ENCODE measurements at regions not wholly inside any gene's neighbourhood (a gene's known extent, or its start where the extent isn't known, plus 50 kb on each side); places are given as distances from the start of the nearest gene placed in this dataset.

DNA sequence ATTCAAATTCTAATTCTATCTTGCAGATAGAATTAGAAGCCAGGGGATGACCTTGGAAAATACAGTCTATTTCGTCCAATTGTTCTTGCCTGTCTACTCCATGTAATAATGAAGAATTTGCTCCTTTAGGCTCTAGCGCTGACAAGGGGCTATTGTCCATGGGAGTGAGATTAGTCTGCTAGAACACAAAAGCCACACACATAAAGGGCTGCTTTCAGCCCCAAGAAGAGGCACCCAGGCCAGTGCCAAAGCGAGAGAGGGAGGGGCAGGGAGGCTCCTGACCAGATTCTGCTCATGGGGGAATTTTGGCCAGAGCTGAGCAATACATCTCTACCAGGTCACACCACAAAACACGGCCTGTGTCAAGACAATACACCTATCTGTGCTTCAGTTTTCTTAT lies 1306.9 kb downstream of the UQCRFS1 start:
- TF ChIP-seq, protein P1, sequence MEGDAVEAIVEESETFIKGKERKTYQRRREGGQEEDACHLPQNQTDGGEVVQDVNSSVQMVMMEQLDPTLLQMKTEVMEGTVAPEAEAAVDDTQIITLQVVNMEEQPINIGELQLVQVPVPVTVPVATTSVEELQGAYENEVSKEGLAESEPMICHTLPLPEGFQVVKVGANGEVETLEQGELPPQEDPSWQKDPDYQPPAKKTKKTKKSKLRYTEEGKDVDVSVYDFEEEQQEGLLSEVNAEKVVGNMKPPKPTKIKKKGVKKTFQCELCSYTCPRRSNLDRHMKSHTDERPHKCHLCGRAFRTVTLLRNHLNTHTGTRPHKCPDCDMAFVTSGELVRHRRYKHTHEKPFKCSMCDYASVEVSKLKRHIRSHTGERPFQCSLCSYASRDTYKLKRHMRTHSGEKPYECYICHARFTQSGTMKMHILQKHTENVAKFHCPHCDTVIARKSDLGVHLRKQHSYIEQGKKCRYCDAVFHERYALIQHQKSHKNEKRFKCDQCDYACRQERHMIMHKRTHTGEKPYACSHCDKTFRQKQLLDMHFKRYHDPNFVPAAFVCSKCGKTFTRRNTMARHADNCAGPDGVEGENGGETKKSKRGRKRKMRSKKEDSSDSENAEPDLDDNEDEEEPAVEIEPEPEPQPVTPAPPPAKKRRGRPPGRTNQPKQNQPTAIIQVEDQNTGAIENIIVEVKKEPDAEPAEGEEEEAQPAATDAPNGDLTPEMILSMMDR (IDR thresholded peaks at IDR 0.05; ENCODE audit: low read depth, low read length) = no peak
- TF ChIP-seq POLR2A (IDR thresholded peaks at IDR 0.05; ENCODE audit: extremely low read depth, insufficient read length) (no peak), MYC (IDR thresholded peaks at IDR 0.05; ENCODE audit: low read depth, low read length) (no peak)
- TF ChIP-seq, protein P2, sequence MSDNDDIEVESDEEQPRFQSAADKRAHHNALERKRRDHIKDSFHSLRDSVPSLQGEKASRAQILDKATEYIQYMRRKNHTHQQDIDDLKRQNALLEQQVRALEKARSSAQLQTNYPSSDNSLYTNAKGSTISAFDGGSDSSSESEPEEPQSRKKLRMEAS (IDR thresholded peaks at IDR 0.05; ENCODE audit: low read depth, low read length) = no peak
